Karpas-422 (cell line): ENCODE measurements at regions not wholly inside any gene's neighbourhood (a gene's known extent, or its start where the extent isn't known, plus 50 kb on each side); places are given as distances from the start of the nearest gene placed in this dataset.
"Not testable (repeated sequence)": the region's sequence is repeated elsewhere in the genome, so short reads cannot be mapped to it uniquely, and the experiment has no call there.

Source experiments
- DNase-seq: peaks from one replicate; pipeline ENCODE4 v3.0.0-alpha.2; 2015
- H2AFZ ChIP-seq: fragments of 200-600 bp; sonication (generic); 2 replicates; pipeline ENCODE4 v1.6.1; 2014; ENCODE audit warnings: antibody characterized with exemption, low read length, mixed read lengths
- H3K27ac ChIP-seq: fragments of 200-600 bp; sonication (generic); 2 replicates; pipeline ENCODE4 v1.5.1; 2014; ENCODE audit warnings: mild to moderate bottlenecking, low read length, moderate library complexity
- H3K27me3 ChIP-seq: fragments of 200-600 bp; sonication (generic); 2 replicates; pipeline ENCODE4 v1.6.1; 2014; ENCODE audit warnings: low read length, mixed read lengths
- H3K36me3 ChIP-seq: fragments of 200-600 bp; sonication (generic); 2 replicates; pipeline ENCODE4 v1.6.1; 2014; ENCODE audit warnings: low read length, mixed read lengths; ENCODE audit not compliant: insufficient read depth
- H3K4me1 ChIP-seq: fragments of 200-600 bp; sonication (generic); 2 replicates; pipeline ENCODE4 v1.6.1; 2014; ENCODE audit warnings: mild to moderate bottlenecking, low read length, mixed read lengths
- H3K4me2 ChIP-seq: fragments of 200-600 bp; sonication (generic); 2 replicates; pipeline ENCODE4 v1.6.1; 2014; ENCODE audit warnings: low read length, low read depth, mild to moderate bottlenecking; ENCODE audit not compliant: poor library complexity, severe bottlenecking
- H3K4me3 ChIP-seq: fragments of 200-600 bp; sonication (generic); 2 replicates; pipeline ENCODE4 v1.5.1; 2014; ENCODE audit warnings: mild to moderate bottlenecking, antibody characterized with exemption, low read length, mixed read lengths
- H3K79me2 ChIP-seq: fragments of 200-600 bp; sonication (generic); 2 replicates; pipeline ENCODE4 v1.6.1; 2014; ENCODE audit warnings: mild to moderate bottlenecking, low read length, mixed read lengths
- H3K9ac ChIP-seq: fragments of 200-600 bp; sonication (generic); 2 replicates; pipeline ENCODE4 v1.6.0; 2014; ENCODE audit warnings: low read length
- H3K9me2 ChIP-seq: fragments of 200-600 bp; sonication (generic), shearing (Covaris generic); replicated peaks from 2 replicates; pipeline ENCODE4 v1.6.0; 2014; ENCODE audit warnings: mild to moderate bottlenecking, low read length, moderate library complexity; ENCODE audit not compliant: insufficient read depth
- H3K9me3 ChIP-seq: fragments of 300-700, 200-600 bp; sonication (generic); 2 replicates; pipeline ENCODE4 v1.6.1; 2014; ENCODE audit warnings: low read length, mixed read lengths
- H4K20me1 ChIP-seq: fragments of 200-600 bp; sonication (generic); 2 replicates; pipeline ENCODE4 v1.6.1; 2014; ENCODE audit warnings: mild to moderate bottlenecking, antibody characterized with exemption, low read length, low read depth; ENCODE audit not compliant: insufficient read depth

DNA sequence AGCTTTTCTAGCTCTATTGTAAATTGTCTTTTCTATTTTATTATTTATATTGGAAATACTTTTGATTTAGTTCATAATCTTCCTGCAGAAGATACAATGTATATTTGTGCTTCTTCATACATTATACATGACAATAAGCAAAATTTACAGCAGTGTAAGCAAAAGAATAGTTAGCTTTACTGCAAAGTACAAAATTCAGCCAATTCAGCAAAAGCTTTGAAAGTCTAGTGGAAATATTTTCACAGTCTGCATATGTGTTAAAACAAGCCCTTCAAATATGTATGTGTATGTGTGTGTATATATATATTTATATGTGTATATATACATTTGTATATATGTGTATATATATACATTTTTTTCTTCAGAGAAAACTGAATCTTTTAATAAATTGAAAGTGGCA, 879.1 kb downstream of the SLITRK1 start:
- DNase-seq = no peak
- no peak overlapping the region for H3K4me3 ChIP-seq
- H3K9ac ChIP-seq = no peak overlapping the region
- H3K79me2 ChIP-seq = no peaks in the 10 kb centered on the region
- H3K27ac ChIP-seq = no peak overlapping the region
- H3K9me3 ChIP-seq = peaks cover 5% of the 10 kb centered on the region; the same call in 1 of the 2 replicates
- H2AFZ ChIP-seq = no peak overlapping the region
- no peaks in the 10 kb centered on the region for H4K20me1 ChIP-seq
- H3K4me1 ChIP-seq = no peaks in the 10 kb centered on the region
- no peaks in the 10 kb centered on the region for H3K9me2 ChIP-seq
- H3K27me3 ChIP-seq = no peaks in the 10 kb centered on the region
- 0 out of 2 replicates have a peak, but pooled peaks cover 2% of the 10 kb centered on the region for H3K36me3 ChIP-seq
- H3K4me2 ChIP-seq = no peak overlapping the region

DNA sequence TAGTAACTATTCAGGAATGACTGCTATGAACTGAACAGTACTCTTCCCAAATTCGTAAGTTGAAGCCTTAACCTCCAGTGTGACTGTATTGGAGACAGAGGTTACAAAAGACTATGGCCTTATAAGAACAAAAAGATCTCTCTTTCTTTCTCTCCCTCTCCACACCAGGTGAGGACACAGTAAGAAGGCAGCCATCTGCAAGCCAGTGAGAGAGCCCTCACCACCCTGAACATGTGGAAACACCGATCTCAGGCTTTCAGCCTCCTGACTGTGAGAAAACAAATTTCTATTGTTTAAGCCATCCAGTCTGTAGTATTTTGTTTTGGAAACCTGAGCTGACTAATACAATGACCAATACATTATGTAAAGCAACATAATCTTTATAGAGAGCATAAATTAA, 888.9 kb downstream of the SLITRK1 start:
- no peaks in the 10 kb centered on the region for H3K4me1 ChIP-seq
- no peak overlapping the region for H3K4me2 ChIP-seq
- no peaks in the 10 kb centered on the region for H3K9me3 ChIP-seq
- no peak overlapping the region for H3K9ac ChIP-seq
- no peaks in the 10 kb centered on the region for H3K27me3 ChIP-seq
- H4K20me1 ChIP-seq = no peaks in the 10 kb centered on the region
- no peak for DNase-seq
- H3K9me2 ChIP-seq = no peaks in the 10 kb centered on the region
- H3K4me3 ChIP-seq = no peak overlapping the region
- no peaks in the 10 kb centered on the region for H3K79me2 ChIP-seq
- H3K27ac ChIP-seq = no peak overlapping the region
- no peaks in the 10 kb centered on the region for H3K36me3 ChIP-seq
- H2AFZ ChIP-seq = no peak overlapping the region

DNA sequence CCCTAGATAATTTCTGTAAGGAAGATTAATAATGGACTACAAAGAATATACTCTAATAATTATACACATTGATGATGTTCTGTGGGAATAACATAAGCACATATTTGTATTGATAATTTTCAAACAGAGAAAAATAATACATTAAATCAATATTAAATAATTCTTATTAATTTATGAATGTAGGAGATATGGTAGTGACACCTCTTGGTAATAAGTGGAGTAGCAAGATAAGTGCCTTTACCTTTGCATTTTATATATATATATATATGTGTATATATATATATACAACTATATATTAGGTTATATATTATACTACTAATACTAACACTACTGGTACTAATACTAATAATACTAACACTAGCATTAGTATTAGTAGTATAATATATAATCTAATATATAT, 905.8 kb downstream of the SLITRK1 start:
- no peaks in the 10 kb centered on the region for H3K27me3 ChIP-seq
- no peak overlapping the region for H3K4me2 ChIP-seq
- H3K4me1 ChIP-seq = no peaks in the 10 kb centered on the region
- no peaks in the 10 kb centered on the region for H3K9me3 ChIP-seq
- no peaks in the 10 kb centered on the region for H3K79me2 ChIP-seq
- no peak overlapping the region for H2AFZ ChIP-seq
- no peak overlapping the region for H3K4me3 ChIP-seq
- peak; percentile 41 for DNase-seq
- H3K36me3 ChIP-seq = no peaks in the 10 kb centered on the region
- H3K9me2 ChIP-seq = no peaks in the 10 kb centered on the region
- H3K9ac ChIP-seq = no peak overlapping the region
- H4K20me1 ChIP-seq = no peaks in the 10 kb centered on the region
- H3K27ac ChIP-seq = no peak overlapping the region

DNA sequence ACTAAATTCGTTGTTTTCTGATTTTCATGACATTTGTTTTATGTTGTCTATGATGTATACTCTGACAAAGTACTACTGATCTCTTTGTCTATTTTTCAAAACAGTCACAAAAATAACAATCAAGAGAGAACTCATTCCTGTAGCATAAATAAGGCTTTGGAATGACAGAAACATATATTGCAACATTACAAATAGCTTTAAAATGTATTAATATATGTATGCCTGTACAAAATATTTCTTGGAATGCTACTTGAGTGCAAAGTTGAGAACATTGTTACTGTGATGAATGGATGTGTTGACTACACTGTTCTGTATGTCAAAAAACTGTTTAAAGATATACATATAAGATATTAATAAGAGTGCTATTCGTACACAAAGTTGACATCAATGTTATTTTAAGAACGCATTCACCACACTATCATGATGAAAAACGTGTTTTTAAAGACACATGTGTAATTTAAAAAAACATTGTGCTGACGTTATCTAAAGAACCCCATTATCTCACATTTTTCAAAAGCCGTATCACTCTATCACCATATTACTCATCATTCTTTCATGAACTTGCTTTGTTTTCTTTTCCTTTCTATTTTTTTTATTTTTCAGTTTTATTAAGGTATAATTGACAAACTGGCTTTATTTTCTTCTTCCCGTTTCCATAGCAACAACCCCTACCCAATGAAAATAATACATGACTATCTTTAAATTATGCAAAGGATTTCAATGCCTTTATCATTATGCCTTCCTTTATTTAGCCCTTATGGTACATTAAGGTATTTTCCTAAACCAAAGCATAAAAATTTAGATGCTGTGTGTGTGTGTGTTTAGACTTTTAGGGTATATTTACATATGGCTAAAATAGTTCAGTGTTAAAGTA, 918.8 kb downstream of the SLITRK1 start:
- H3K9me2 ChIP-seq = no peaks in the 10 kb centered on the region
- no peak overlapping the region for H3K9ac ChIP-seq
- H3K36me3 ChIP-seq = no peaks in the 10 kb centered on the region
- no peak overlapping the region for H3K4me2 ChIP-seq
- H3K27me3 ChIP-seq = no peaks in the 10 kb centered on the region
- H3K79me2 ChIP-seq = no peaks in the 10 kb centered on the region
- no peaks in the 10 kb centered on the region for H3K4me1 ChIP-seq
- no peak overlapping the region for H3K27ac ChIP-seq
- H4K20me1 ChIP-seq = no peaks in the 10 kb centered on the region
- no peaks in the 10 kb centered on the region for H3K9me3 ChIP-seq
- H3K4me3 ChIP-seq = no peak overlapping the region
- DNase-seq = no peak
- no peak overlapping the region for H2AFZ ChIP-seq

DNA sequence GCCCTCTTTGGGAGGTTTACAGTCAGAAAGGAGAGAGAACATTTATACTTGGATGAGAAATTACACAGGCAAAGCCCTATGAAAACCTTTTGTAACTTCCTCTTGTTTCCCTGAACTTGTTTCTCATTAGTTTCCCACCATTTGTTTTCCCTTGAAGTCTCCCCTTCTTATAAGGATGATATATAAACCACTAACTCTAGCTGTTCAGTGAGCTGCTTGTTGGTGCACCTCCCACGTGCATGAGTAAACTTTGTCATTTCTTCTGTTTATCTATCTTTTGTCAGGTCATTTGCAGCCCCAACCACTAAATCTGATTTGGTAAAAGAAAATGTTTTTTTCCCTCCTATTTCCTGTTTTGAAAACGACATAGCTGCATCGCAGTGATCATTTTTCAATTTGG, 919.9 kb downstream of the SLITRK1 start:
- no peak overlapping the region for H2AFZ ChIP-seq
- no peaks in the 10 kb centered on the region for H3K79me2 ChIP-seq
- no peaks in the 10 kb centered on the region for H3K27me3 ChIP-seq
- no peaks in the 10 kb centered on the region for H4K20me1 ChIP-seq
- H3K4me3 ChIP-seq = no peak overlapping the region
- no peaks in the 10 kb centered on the region for H3K36me3 ChIP-seq
- no peak for DNase-seq
- H3K9me2 ChIP-seq = no peaks in the 10 kb centered on the region
- H3K4me1 ChIP-seq = no peaks in the 10 kb centered on the region
- H3K9me3 ChIP-seq = no peaks in the 10 kb centered on the region
- no peak overlapping the region for H3K4me2 ChIP-seq
- no peak overlapping the region for H3K27ac ChIP-seq
- H3K9ac ChIP-seq = no peak overlapping the region

DNA sequence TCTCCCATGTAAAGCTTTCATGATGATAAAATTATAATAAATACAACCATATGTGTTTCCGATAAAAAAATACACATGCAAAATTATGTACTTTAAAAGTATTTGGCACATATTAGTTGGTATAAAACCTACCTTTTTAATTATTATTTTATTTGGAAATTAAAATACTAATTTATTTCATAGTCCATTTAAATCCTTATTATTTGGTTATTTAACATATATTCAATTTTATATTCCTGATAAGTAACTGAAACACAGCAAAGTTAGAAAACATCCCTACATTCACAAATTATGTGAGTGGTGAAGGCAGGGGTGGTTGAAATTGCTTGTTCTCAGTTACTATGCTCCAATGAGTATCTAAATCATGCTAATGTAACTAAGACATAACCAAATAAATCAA, 920.5 kb downstream of the SLITRK1 start:
- Histone ChIP-seq H2AFZ (no peak overlapping the region), H3K9ac (no peak overlapping the region), H3K4me1 (no peaks in the 10 kb centered on the region), H3K4me2 (no peak overlapping the region), H3K27me3 (no peaks in the 10 kb centered on the region), H3K4me3 (no peak overlapping the region), H3K9me3 (no peaks in the 10 kb centered on the region), H3K36me3 (no peaks in the 10 kb centered on the region), H3K79me2 (no peaks in the 10 kb centered on the region), H3K9me2 (no peaks in the 10 kb centered on the region), H4K20me1 (no peaks in the 10 kb centered on the region), H3K27ac (no peak overlapping the region)
- DNase-seq = no peak

DNA sequence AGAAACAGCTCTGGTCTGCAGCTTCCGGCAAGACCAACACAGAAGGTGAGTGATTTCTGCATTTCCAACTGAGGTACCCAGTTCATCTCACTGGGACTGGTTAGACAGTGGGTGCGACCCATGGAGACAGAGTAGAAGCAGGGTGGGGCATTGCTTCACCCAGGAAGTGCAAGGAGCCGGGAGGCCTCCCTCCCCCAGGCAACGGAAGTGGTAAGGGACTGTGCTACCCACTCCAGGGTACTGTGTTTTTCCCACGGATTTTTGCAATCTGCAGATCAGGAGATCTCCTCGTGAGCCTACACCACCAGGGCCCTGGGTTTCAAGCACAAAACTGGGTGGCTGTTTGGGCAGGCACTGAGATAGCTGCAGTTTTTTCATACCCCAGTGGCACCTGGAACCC, 929.9 kb downstream of the SLITRK1 start:
- H3K4me1 ChIP-seq, H3K9me2 ChIP-seq, H3K9ac ChIP-seq, H3K27ac ChIP-seq, DNase-seq, H3K27me3 ChIP-seq, H3K4me2 ChIP-seq, H3K9me3 ChIP-seq, H3K36me3 ChIP-seq, H3K4me3 ChIP-seq, H2AFZ ChIP-seq, H4K20me1 ChIP-seq, H3K79me2 ChIP-seq: not testable (repeated sequence)

DNA sequence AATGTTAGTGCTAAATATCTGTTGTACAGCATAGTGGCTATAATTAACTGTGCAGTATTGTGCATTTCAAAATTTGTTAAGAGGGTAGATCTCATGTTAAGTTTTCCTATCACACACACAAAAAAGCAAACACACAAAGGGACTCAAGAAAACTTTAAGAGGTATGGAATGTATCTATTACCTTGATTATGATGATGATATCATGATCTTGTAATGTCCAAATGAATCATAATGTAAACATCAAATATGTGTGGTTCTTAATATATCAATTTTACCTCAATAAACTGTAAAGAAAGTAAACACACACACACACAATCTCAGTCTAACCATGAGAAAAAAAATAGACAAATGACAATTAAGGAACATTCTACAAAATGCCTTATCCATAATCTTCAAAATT, 934.6 kb downstream of the SLITRK1 start:
- no peaks in the 10 kb centered on the region for H3K36me3 ChIP-seq
- H3K9me3 ChIP-seq = no peaks in the 10 kb centered on the region
- H3K27ac ChIP-seq = no peak overlapping the region
- H3K9ac ChIP-seq = no peak overlapping the region
- no peaks in the 10 kb centered on the region for H4K20me1 ChIP-seq
- H3K9me2 ChIP-seq = no peaks in the 10 kb centered on the region; the same call in 1 of the 2 replicates
- H3K4me1 ChIP-seq = no peaks in the 10 kb centered on the region
- H3K4me2 ChIP-seq = no peak overlapping the region
- no peak overlapping the region for H3K4me3 ChIP-seq
- H3K27me3 ChIP-seq = no peaks in the 10 kb centered on the region
- H2AFZ ChIP-seq = no peak overlapping the region
- no peaks in the 10 kb centered on the region for H3K79me2 ChIP-seq
- DNase-seq = no peak
